ENCODE measurements at regions not wholly inside any gene's neighbourhood (a gene's known extent, or its start where the extent isn't known, plus 50 kb on each side); places are given as distances from the start of the nearest gene placed in this dataset.

- no peaks in the 10 kb centered on the region for H3K27me3 ChIP-seq (ENCODE audit: control insufficient read depth, insufficient read depth, low read length)
- no peak overlapping the region for H3K9ac ChIP-seq (ENCODE audit: low read length)
- peaks cover 17% of the 10 kb centered on the region for H3K9me3 ChIP-seq (ENCODE audit: control insufficient read depth, insufficient read depth, low read depth, low read length)
- H3K27ac ChIP-seq (ENCODE audit: low read depth, low read length) = no peak overlapping the region
- no peak overlapping the region for H3K4me3 ChIP-seq (ENCODE audit: low read depth, low read length)
- no peaks in the 10 kb centered on the region for H3K4me1 ChIP-seq (ENCODE audit: control insufficient read depth, insufficient read depth, low read length)
- H3K36me3 ChIP-seq (ENCODE audit: control insufficient read depth, insufficient read depth, low read length) = no peaks in the 10 kb centered on the region
Measured at GRCh38 chr3:189118896-189119295, 52.9 kb upstream of the TPRG1 start.

GRCh38 chr3:189119950-189120349 is 51.8 kb upstream of the TPRG1 start:
- Histone ChIP-seq H3K9ac (ENCODE audit: low read length) (no peak overlapping the region), H3K27ac (ENCODE audit: low read depth, low read length) (no peak overlapping the region), H3K36me3 (ENCODE audit: control insufficient read depth, insufficient read depth, low read length) (no peaks in the 10 kb centered on the region), H3K9me3 (ENCODE audit: control insufficient read depth, insufficient read depth, low read depth, low read length) (peaks cover 17% of the 10 kb centered on the region), H3K4me1 (ENCODE audit: control insufficient read depth, insufficient read depth, low read length) (no peaks in the 10 kb centered on the region), H3K4me3 (ENCODE audit: low read depth, low read length) (no peak overlapping the region), H3K27me3 (ENCODE audit: control insufficient read depth, insufficient read depth, low read length) (no peaks in the 10 kb centered on the region)

- peaks cover 17% of the 10 kb centered on the region for H3K9me3 ChIP-seq (ENCODE audit: control insufficient read depth, insufficient read depth, low read depth, low read length)
- no peaks in the 10 kb centered on the region for H3K27me3 ChIP-seq (ENCODE audit: control insufficient read depth, insufficient read depth, low read length)
- H3K4me3 ChIP-seq (ENCODE audit: low read depth, low read length) = no peak overlapping the region
- no peaks in the 10 kb centered on the region for H3K4me1 ChIP-seq (ENCODE audit: control insufficient read depth, insufficient read depth, low read length)
- no peak overlapping the region for H3K27ac ChIP-seq (ENCODE audit: low read depth, low read length)
- no peak overlapping the region for H3K9ac ChIP-seq (ENCODE audit: low read length)
- H3K36me3 ChIP-seq (ENCODE audit: control insufficient read depth, insufficient read depth, low read length) = no peaks in the 10 kb centered on the region
Measured at GRCh38 chr3:189121092-189121491, 50.7 kb upstream of the TPRG1 start.

Measured in HUES6 (cell line).